Neural progenitor cell (in vitro differentiated cells): ENCODE measurements at regions not wholly inside any gene's neighbourhood (a gene's known extent, or its start where the extent isn't known, plus 50 kb on each side); places are given as distances from the start of the nearest gene placed in this dataset.

Source experiments
- DNase-seq: peaks from one replicate; pipeline ENCODE4 v3.0.0-alpha.2; 2016; ENCODE audit warnings: low spot score
- H2AFZ ChIP-seq: fragments of 200-600 bp; sonication (generic); replicated peaks from 2 replicates; pipeline ENCODE4 v1.6.1; 2016; ENCODE audit warnings: antibody characterized with exemption
- H3F3A ChIP-seq: fragments of 200-600 bp; sonication (generic); 2 replicates; pipeline ENCODE4 v1.6.1; 2016; ENCODE audit warnings: antibody characterized with exemption, low read depth
- H3K27ac ChIP-seq: fragments of 200-600 bp; sonication (generic); 2 replicates; pipeline ENCODE4 v1.5.1; 2016; ENCODE audit warnings: mild to moderate bottlenecking
- H3K27me3 ChIP-seq: fragments of 200-600 bp; sonication (generic); 2 replicates; pipeline ENCODE4 v1.6.1; 2016; ENCODE audit warnings: mild to moderate bottlenecking, moderate library complexity
- H3K36me3 ChIP-seq: fragments of 200-600 bp; sonication (generic); 2 replicates; pipeline ENCODE4 v1.5.1; 2016
- H3K4me1 ChIP-seq: fragments of 200-600 bp; sonication (generic); 2 replicates; pipeline ENCODE4 v1.6.1; 2016; ENCODE audit warnings: mixed run types
- H3K4me2 ChIP-seq: fragments of 200-600 bp; sonication (generic); 2 replicates; pipeline ENCODE4 v1.6.1; 2016
- H3K4me3 ChIP-seq: fragments of 200-600 bp; sonication (generic); 2 replicates; pipeline ENCODE4 v1.5.1; 2016
- H3K79me2 ChIP-seq: fragments of 200-600 bp; sonication (generic); 2 replicates; pipeline ENCODE4 v1.6.1; 2016; ENCODE audit warnings: low read depth
- H3K9ac ChIP-seq: fragments of 200-600 bp; sonication (generic); 2 replicates; pipeline ENCODE4 v1.6.1; 2016
- H3K9me3 ChIP-seq: fragments of 200-600 bp; sonication (generic); 2 replicates; pipeline ENCODE4 v1.5.1; 2016; ENCODE audit warnings: low read depth
- H4K20me1 ChIP-seq: fragments of 200-600 bp; sonication (generic); 2 replicates; pipeline ENCODE4 v1.6.1; 2016; ENCODE audit warnings: low read depth
- H3K27ac Mint-ChIP-seq: 3 replicates; pipeline ENCODE4 v1.8.0; 2021; ENCODE audit warnings: mixed read lengths
- H3K27me3 Mint-ChIP-seq: 2 replicates; pipeline ENCODE4 v1.8.0; 2022; ENCODE audit warnings: low read depth, mild to moderate bottlenecking, inconsistent platforms, moderate library complexity, mixed read lengths; ENCODE audit not compliant: insufficient read depth
- H3K36me3 Mint-ChIP-seq: 3 replicates; pipeline ENCODE4 v1.8.0; 2021; ENCODE audit warnings: mixed read lengths
- H3K4me1 Mint-ChIP-seq: 3 replicates; pipeline ENCODE4 v1.8.0; 2021; ENCODE audit warnings: mixed read lengths
- H3K4me3 Mint-ChIP-seq: 3 replicates; pipeline ENCODE4 v1.8.0; 2021; ENCODE audit warnings: mild to moderate bottlenecking, moderate library complexity, mixed read lengths
- H3K9me3 Mint-ChIP-seq: 3 replicates; pipeline ENCODE4 v1.8.0; 2020; ENCODE audit warnings: mixed read lengths
- CTCF ChIP-seq: fragments of 200-600 bp; sonication (generic); IDR thresholded peaks from 2 replicates; pipeline ENCODE4 v1.5.1; 2017; ENCODE audit warnings: antibody characterized with exemption, mild to moderate bottlenecking
- EZH2 ChIP-seq: fragments of 200-600 bp; sonication (generic); IDR thresholded peaks from 2 replicates; pipeline ENCODE4 v1.6.1; 2017; ENCODE audit warnings: antibody characterized with exemption, mild to moderate bottlenecking, moderate library complexity
- EZH2phosphoT487 ChIP-seq: fragments of 200-600 bp; sonication (generic); IDR thresholded peaks from 2 replicates; pipeline ENCODE4 v1.6.1; 2017; ENCODE audit warnings: antibody characterized with exemption

GRCh38 chr9:7265181-7265580 is 507.4 kb downstream of the KDM4C start:
- H3K4me1 ChIP-seq = peaks cover 16% of the 10 kb centered on the region
- H3K27me3 Mint-ChIP-seq = peaks cover 4% of the 10 kb centered on the region
- H4K20me1 ChIP-seq = no peaks in the 10 kb centered on the region
- H3K4me1 Mint-ChIP-seq = peaks cover 13% of the 10 kb centered on the region
- no peak overlapping the region for H3K4me3 ChIP-seq
- no peaks in the 10 kb centered on the region for H3K9me3 ChIP-seq
- no peaks in the 10 kb centered on the region for H3K36me3 Mint-ChIP-seq
- H3K79me2 ChIP-seq = no peaks in the 10 kb centered on the region
- no peak overlapping the region for H3K27ac ChIP-seq
- no peaks in the 10 kb centered on the region for H3K27me3 ChIP-seq
- no peak overlapping the region for H3K4me3 Mint-ChIP-seq
- no peak for DNase-seq
- no peak overlapping the region for H3K27ac Mint-ChIP-seq
- H3F3A ChIP-seq = peaks cover 12% of the 10 kb centered on the region
- no peak overlapping the region for H2AFZ ChIP-seq
- H3K36me3 ChIP-seq = no peaks in the 10 kb centered on the region
- H3K9me3 Mint-ChIP-seq = no peaks in the 10 kb centered on the region
- TF ChIP-seq CTCF = no peak
- no peak for TF ChIP-seq EZH2
- no peak for TF ChIP-seq EZH2phosphoT487
- no peak overlapping the region for H3K9ac ChIP-seq
- no peak overlapping the region for H3K4me2 ChIP-seq

GRCh38 chr9:7259544-7260241 is 501.9 kb downstream of the KDM4C start:
- Histone ChIP-seq H4K20me1 (no peaks in the 10 kb centered on the region), H3K9ac (no peak overlapping the region), H3K36me3 (no peaks in the 10 kb centered on the region), H3K4me3 (no peak overlapping the region), H3K9me3 (no peaks in the 10 kb centered on the region), H3K4me1 (no peaks in the 10 kb centered on the region), H3F3A (no peaks in the 10 kb centered on the region), H2AFZ (no peak overlapping the region), H3K27me3 (no peaks in the 10 kb centered on the region), H3K27ac (no peak overlapping the region), H3K4me2 (no peak overlapping the region), H3K79me2 (no peaks in the 10 kb centered on the region)
- peaks cover 2% of the 10 kb centered on the region for H3K36me3 Mint-ChIP-seq
- H3K9me3 Mint-ChIP-seq = no peaks in the 10 kb centered on the region
- peak overlapping the region; percentile 29 for H3K27ac Mint-ChIP-seq
- DNase-seq = no peak
- peaks cover 4% of the 10 kb centered on the region for H3K27me3 Mint-ChIP-seq
- H3K4me3 Mint-ChIP-seq = no peak overlapping the region
- no peaks in the 10 kb centered on the region for H3K4me1 Mint-ChIP-seq
- no peak for TF ChIP-seq EZH2phosphoT487
- TF ChIP-seq CTCF = peak; percentile 28

GRCh38 chr9:7258688-7259396 is 501.1 kb downstream of the KDM4C start:
- TF ChIP-seq CTCF (no peak), EZH2 (no peak), EZH2phosphoT487 (no peak)
- Histone ChIP-seq H3K4me1 (no peaks in the 10 kb centered on the region), H3K9me3 (no peaks in the 10 kb centered on the region), H3K4me3 (no peak overlapping the region), H3K79me2 (no peaks in the 10 kb centered on the region), H3K27me3 (no peaks in the 10 kb centered on the region), H3F3A (no peaks in the 10 kb centered on the region), H3K4me2 (no peak overlapping the region), H3K36me3 (no peaks in the 10 kb centered on the region), H4K20me1 (no peaks in the 10 kb centered on the region), H2AFZ (no peak overlapping the region), H3K9ac (no peak overlapping the region), H3K27ac (no peak overlapping the region)
- Mint-ChIP-seq H3K27ac (no peak overlapping the region), H3K4me3 (no peak overlapping the region), H3K27me3 (peaks cover 4% of the 10 kb centered on the region), H3K4me1 (no peaks in the 10 kb centered on the region), H3K9me3 (peaks cover 3% of the 10 kb centered on the region), H3K36me3 (peaks cover 2% of the 10 kb centered on the region)
- no peak for DNase-seq
